ENCODE measurements at regions not wholly inside any gene's neighbourhood (a gene's known extent, or its start where the extent isn't known, plus 50 kb on each side); places are given as distances from the start of the nearest gene placed in this dataset.
A peak's percentile ranks its signal among the peaks of the same experiment; 100 is the strongest.

GRCh38 chr15:97903560-97903959 lies 56.9 kb upstream of the ARRDC4 start:
- Histone ChIP-seq H3K36me3 (ENCODE audit: control insufficient read depth, insufficient read depth, low read length) (no peaks in the 10 kb centered on the region), H3K4me1 (replicated peaks in 1 of 2; ENCODE audit: control insufficient read depth in 2 of 2, insufficient read depth in 2 of 2, low read length in 2 of 2) (peaks cover 0 to 4% of the 10 kb centered on the region in 2 experiments; a peak in 1 of 5 replicates), H3K9ac (ENCODE audit: insufficient read depth in 1 of 2, low read depth in 2 of 2, low read length in 2 of 2) (no peak overlapping the region), H3K4me3 (no peak overlapping the region), H2AFZ (ENCODE audit: low read depth, low read length) (no peak overlapping the region), H4K20me1 (replicated peaks; ENCODE audit: control insufficient read depth, insufficient read depth, low read length) (no peaks in the 10 kb centered on the region), H3K9me3 (replicated peaks; ENCODE audit: control insufficient read depth, insufficient read depth, low read depth, low read length) (no peaks in the 10 kb centered on the region), H3K9me1 (ENCODE audit: control insufficient read depth, insufficient read depth, low read length) (no peaks in the 10 kb centered on the region), H3K27ac (ENCODE audit: extremely low read depth, low read depth, low read length) (no peak overlapping the region), H3K27me3 (ENCODE audit: control insufficient read depth in 2 of 2, insufficient read depth in 2 of 2, low read length in 2 of 2) (peaks cover 19 to 25% of the 10 kb centered on the region in 2 experiments; a peak in 4 of 5 replicates), H3K4me2 (ENCODE audit: insufficient read depth, low read length) (no peak overlapping the region), H3K79me2 (ENCODE audit: control insufficient read depth, insufficient read depth, low read length) (no peaks in the 10 kb centered on the region)
- POLR2A ChIA-PET, result no interaction called here
- CTCF ChIA-PET (ENCODE audit: low intra/inter-chr PET ratio), result interaction anchor here (0.8 to 3.3 kb wide), 3 partner anchors 183 to 274 kb away, joined by 3 to 17 read pairs (median 4); no protein-coding TSS in a partner anchor
- intact Hi-C loops (cut with micrococcal nuclease) (loop anchor here (10.0 kb wide), 1 partner anchor 91 kb away; no protein-coding TSS in a partner anchor), in situ Hi-C loops (cut with MboI) (loop anchor here (10.0 to 25.0 kb wide), 3 partner anchors 181 to 384 kb away; no protein-coding TSS in a partner anchor)
- BruUV-seq (replicated peaks), result no TSS peak
- FAIRE-seq (no peak), DNase-seq (ENCODE audit: extremely low read depth in 1 of 4, low spot score in 3 of 4) (no peak), ATAC-seq (no peak)
- 0% methylated on average over 3 of the region's 3 CpGs for WGBS (ENCODE audit: insufficient coverage, low coverage, missing lambda C conversion rate)
- no peak for TF ChIP-seq ZNF696 (CRISPR knock-in tag; conservative IDR thresholded peaks at IDR 0.05)
- TF ChIP-seq ARID2 (IDR thresholded peaks at IDR 0.05), result no peak
- TF ChIP-seq TRIM25 (IDR thresholded peaks at IDR 0.05; ENCODE audit: borderline replicate concordance), result no peak
- TF ChIP-seq FOXM1 (IDR thresholded peaks at IDR 0.05; ENCODE audit: low read depth), result no peak
- TF ChIP-seq FOXM1 (CRISPR knock-in tag; IDR thresholded peaks at IDR 0.05; ENCODE audit: low read depth), result no peak
- peak; percentile 43; the same call in 1 of the 2 replicates for TF ChIP-seq BCOR (IDR thresholded peaks at IDR 0.05)
- no peak for TF ChIP-seq FOXJ2 (tag; IDR thresholded peaks at IDR 0.05)
- no peak for TF ChIP-seq DNMT1 (IDR thresholded peaks at IDR 0.05)
- TF ChIP-seq ZKSCAN3 (CRISPR knock-in tag; IDR thresholded peaks at IDR 0.05), result no peak
- peak; percentile 55 for TF ChIP-seq ZFP36 (IDR thresholded peaks at IDR 0.05; ENCODE audit: low read depth, low read length, partially characterized antibody)
- no peak for TF ChIP-seq ZNF445 (CRISPR knock-in tag; IDR thresholded peaks at IDR 0.05; ENCODE audit: low read depth)
- no peak for TF ChIP-seq HEY1 (CRISPR knock-in tag; IDR thresholded peaks at IDR 0.05; ENCODE audit: borderline replicate concordance)
- no peak for TF ChIP-seq PYGO2 (tag; IDR thresholded peaks at IDR 0.05)
- no peak for TF ChIP-seq SP1 (CRISPR knock-in tag; IDR thresholded peaks at IDR 0.05)
- TF ChIP-seq RBM25 (IDR thresholded peaks at IDR 0.05; ENCODE audit: low read depth, low read length, severe bottlenecking), result peak; percentile 94
- TF ChIP-seq PPARD (CRISPR knock-in tag; IDR thresholded peaks at IDR 0.05), result no peak
- TF ChIP-seq JUND (IDR thresholded peaks at IDR 0.05; ENCODE audit: borderline replicate concordance, low read depth, low read length), result no peak
- TF ChIP-seq JUND (tag; IDR thresholded peaks at IDR 0.05; ENCODE audit: borderline replicate concordance, low read depth, low read length), result no peak

All from K562 (cell line).